ENCODE measurements at regions not wholly inside any gene's neighbourhood (a gene's known extent, or its start where the extent isn't known, plus 50 kb on each side); places are given as distances from the start of the nearest gene placed in this dataset.

- Histone ChIP-seq H3K4me1 (ENCODE audit: low read depth, poor library complexity, severe bottlenecking) (no peaks in the 10 kb centered on the region), H3K4me3 (IDR thresholded peaks at IDR 0.05; ENCODE audit: insufficient read depth, low read depth, low read length) (no peak overlapping the region), H3K27me3 (ENCODE audit: insufficient read depth, low read depth) (no peaks in the 10 kb centered on the region), H3K9ac (no peak overlapping the region), H3K4me2 (no peak overlapping the region), H4K20me1 (ENCODE audit: insufficient read depth) (no peaks in the 10 kb centered on the region), H3K79me2 (ENCODE audit: insufficient read depth, low read depth) (no peaks in the 10 kb centered on the region), H3K36me3 (ENCODE audit: insufficient read depth) (no peaks in the 10 kb centered on the region), H3K27ac (no peak overlapping the region), H2AFZ (ENCODE audit: low read depth) (no peak overlapping the region)
- TF ChIP-seq CTCF (conservative IDR thresholded peaks at IDR 0.05; ENCODE audit: low read depth, low read length): no peak
Measured at GRCh38 chr3:153233986-153234385, 72.0 kb downstream of the RAP2B start.

GRCh38 chr3:153242896-153243295, 80.9 kb downstream of the RAP2B start:
- H3K27me3 ChIP-seq (ENCODE audit: insufficient read depth, low read depth): no peaks in the 10 kb centered on the region
- H2AFZ ChIP-seq (ENCODE audit: low read depth): no peak overlapping the region
- no peak overlapping the region for H3K4me3 ChIP-seq (IDR thresholded peaks at IDR 0.05; ENCODE audit: insufficient read depth, low read depth, low read length)
- no peak overlapping the region for H3K4me2 ChIP-seq
- H4K20me1 ChIP-seq (ENCODE audit: insufficient read depth): no peaks in the 10 kb centered on the region
- H3K9ac ChIP-seq: no peak overlapping the region
- no peaks in the 10 kb centered on the region for H3K4me1 ChIP-seq (ENCODE audit: low read depth, poor library complexity, severe bottlenecking)
- no peak overlapping the region for H3K27ac ChIP-seq
- no peaks in the 10 kb centered on the region for H3K36me3 ChIP-seq (ENCODE audit: insufficient read depth)
- no peaks in the 10 kb centered on the region for H3K79me2 ChIP-seq (ENCODE audit: insufficient read depth, low read depth)
- TF ChIP-seq CTCF (conservative IDR thresholded peaks at IDR 0.05; ENCODE audit: low read depth, low read length): no peak

GRCh38 chr3:153244961-153245360, 82.9 kb downstream of the RAP2B start:
- Histone ChIP-seq H3K4me3 (IDR thresholded peaks at IDR 0.05; ENCODE audit: insufficient read depth, low read depth, low read length) (no peak overlapping the region), H3K4me1 (ENCODE audit: low read depth, poor library complexity, severe bottlenecking) (no peaks in the 10 kb centered on the region), H3K27me3 (ENCODE audit: insufficient read depth, low read depth) (no peaks in the 10 kb centered on the region), H3K27ac (no peak overlapping the region), H3K9ac (no peak overlapping the region), H2AFZ (ENCODE audit: low read depth) (no peak overlapping the region), H3K36me3 (ENCODE audit: insufficient read depth) (no peaks in the 10 kb centered on the region), H4K20me1 (ENCODE audit: insufficient read depth) (no peaks in the 10 kb centered on the region), H3K79me2 (ENCODE audit: insufficient read depth, low read depth) (no peaks in the 10 kb centered on the region), H3K4me2 (no peak overlapping the region)
- TF ChIP-seq CTCF (conservative IDR thresholded peaks at IDR 0.05; ENCODE audit: low read depth, low read length): no peak

- no peak overlapping the region for H3K4me3 ChIP-seq (IDR thresholded peaks at IDR 0.05; ENCODE audit: insufficient read depth, low read depth, low read length)
- H3K4me1 ChIP-seq (ENCODE audit: low read depth, poor library complexity, severe bottlenecking): no peaks in the 10 kb centered on the region
- no peaks in the 10 kb centered on the region for H3K27me3 ChIP-seq (ENCODE audit: insufficient read depth, low read depth)
- H2AFZ ChIP-seq (ENCODE audit: low read depth): no peak overlapping the region
- no peak overlapping the region for H3K27ac ChIP-seq
- H3K9ac ChIP-seq: no peak overlapping the region
- H4K20me1 ChIP-seq (ENCODE audit: insufficient read depth): no peaks in the 10 kb centered on the region
- H3K4me2 ChIP-seq: no peak overlapping the region
- no peaks in the 10 kb centered on the region for H3K36me3 ChIP-seq (ENCODE audit: insufficient read depth)
- TF ChIP-seq CTCF (conservative IDR thresholded peaks at IDR 0.05; ENCODE audit: low read depth, low read length): no peak
- H3K79me2 ChIP-seq (ENCODE audit: insufficient read depth, low read depth): no peaks in the 10 kb centered on the region
Measured at GRCh38 chr3:153245661-153246060, 83.6 kb downstream of the RAP2B start.

- Histone ChIP-seq H3K27me3 (ENCODE audit: insufficient read depth, low read depth) (no peaks in the 10 kb centered on the region), H3K4me2 (no peak overlapping the region)
Measured at GRCh38 chr3:153246331-153246730, 84.3 kb downstream of the RAP2B start.

More at GRCh38 chr3:153246331-153246730, 84.3 kb downstream of the RAP2B start:
- Histone ChIP-seq H3K36me3 (ENCODE audit: insufficient read depth) (no peaks in the 10 kb centered on the region), H3K4me1 (ENCODE audit: low read depth, poor library complexity, severe bottlenecking) (no peaks in the 10 kb centered on the region), H4K20me1 (ENCODE audit: insufficient read depth) (no peaks in the 10 kb centered on the region), H3K9ac (no peak overlapping the region), H2AFZ (ENCODE audit: low read depth) (no peak overlapping the region), H3K79me2 (ENCODE audit: insufficient read depth, low read depth) (no peaks in the 10 kb centered on the region), H3K27ac (no peak overlapping the region), H3K4me3 (IDR thresholded peaks at IDR 0.05; ENCODE audit: insufficient read depth, low read depth, low read length) (no peak overlapping the region)
- TF ChIP-seq CTCF (conservative IDR thresholded peaks at IDR 0.05; ENCODE audit: low read depth, low read length): no peak
